PC-9 (cell line): ENCODE measurements at regions not wholly inside any gene's neighbourhood (a gene's known extent, or its start where the extent isn't known, plus 50 kb on each side); places are given as distances from the start of the nearest gene placed in this dataset.

Experiments
- BruUV-seq: library from RNA; stranded (reverse); fragments of 400-500 nt; replicated peaks from 2 replicates; lab custom pipeline; 2021; lab: Mats Ljungman, UMichigan
- CTCF ChIA-PET: fragments of 300-600 bp; sonication (Branson Sonifier 250); formaldehyde crosslinking; loops from one replicate; lab custom pipeline; 2022; ENCODE audit warnings: antibody characterized with exemption; lab: Charles Lee
- POLR2A ChIA-PET: fragments of 300-600 bp; sonication (Branson Sonifier 250); formaldehyde crosslinking; loops from one replicate; lab custom pipeline; 2022; ENCODE audit warnings: antibody characterized with exemption; ENCODE audit not compliant: unreplicated experiment; lab: Charles Lee
- DNase-seq, 2 experiments: peaks; one replicate each; pipeline versions ENCODE4 v3.0.0 to v3.0.0-alpha.2; 2015 to 2022; ENCODE audit warnings: mixed read lengths in 1 of 2
- H2AFZ ChIP-seq: fragments of 200-600 bp; sonication (generic); 2 replicates; pipeline ENCODE4 v1.8.1; 2017; ENCODE audit warnings: antibody characterized with exemption
- H3F3A ChIP-seq: fragments of 200-600 bp; sonication (generic); 2 replicates; pipeline ENCODE4 v1.8.1; 2017; ENCODE audit warnings: antibody characterized with exemption, mild to moderate bottlenecking, low read depth; ENCODE audit not compliant: insufficient read depth
- H3K27ac ChIP-seq: fragments of 200-600 bp; sonication (generic); 2 replicates; pipeline ENCODE4 v1.6.1; 2016; ENCODE audit warnings: mixed run types
- H3K27me3 ChIP-seq: fragments of 200-600 bp; sonication (generic); 2 replicates; pipeline ENCODE4 v1.6.1; 2016; ENCODE audit warnings: low read depth, mixed run types; ENCODE audit not compliant: insufficient read depth
- H3K36me3 ChIP-seq: fragments of 200-600 bp; sonication (generic); 2 replicates; pipeline ENCODE4 v1.6.1; 2016; ENCODE audit warnings: low read depth, mixed run types
- H3K4me1 ChIP-seq: fragments of 200-600 bp; sonication (generic); replicated peaks from 2 replicates; pipeline ENCODE4 v1.6.1; 2016; ENCODE audit warnings: mixed run types; ENCODE audit not compliant: insufficient read depth
- H3K4me2 ChIP-seq: fragments of 200-600 bp; sonication (generic); 2 replicates; pipeline ENCODE4 v1.6.1; 2017; ENCODE audit warnings: mixed run types
- H3K4me3 ChIP-seq: fragments of 200-600 bp; sonication (generic); 2 replicates; pipeline ENCODE4 v1.6.1; 2016; ENCODE audit warnings: mixed run types
- H3K79me2 ChIP-seq: fragments of 200-600 bp; sonication (generic); 2 replicates; pipeline ENCODE4 v1.6.1; 2017; ENCODE audit warnings: low read depth, mixed run types
- H3K9me2 ChIP-seq: fragments of 200-600 bp; sonication (generic); 2 replicates; pipeline ENCODE4 v1.8.1; 2017; ENCODE audit warnings: mild to moderate bottlenecking; ENCODE audit not compliant: insufficient read depth
- H3K9me3 ChIP-seq: fragments of 200-600 bp; sonication (generic); 2 replicates; pipeline ENCODE4 v1.8.1; 2016; ENCODE audit warnings: low read depth; ENCODE audit not compliant: insufficient read depth
- H4K20me1 ChIP-seq: fragments of 200-600 bp; sonication (generic); 2 replicates; pipeline ENCODE4 v1.8.1; 2017; ENCODE audit not compliant: insufficient read depth
- EZH2 ChIP-seq: fragments of 200-600 bp; sonication (generic); IDR thresholded peaks from 2 replicates; pipeline ENCODE4 v1.8.0; 2017; ENCODE audit warnings: antibody characterized with exemption, low read depth
- intact Hi-C: fragments of 100-400 bp; cut with micrococcal nuclease; formaldehyde crosslinking; loops from one replicate; pipeline ENCODE4 v1.10.0; 2022; ENCODE audit not compliant: unreplicated experiment
- TF ChIP-seq, protein P1 (sequence below): fragments of 200-600 bp; sonication (generic); conservative IDR thresholded peaks from 2 replicates; pipeline ENCODE4 v1.6.1; 2017; ENCODE audit warnings: mixed run types, antibody characterized with exemption, mild to moderate bottlenecking, moderate library complexity

DNA sequence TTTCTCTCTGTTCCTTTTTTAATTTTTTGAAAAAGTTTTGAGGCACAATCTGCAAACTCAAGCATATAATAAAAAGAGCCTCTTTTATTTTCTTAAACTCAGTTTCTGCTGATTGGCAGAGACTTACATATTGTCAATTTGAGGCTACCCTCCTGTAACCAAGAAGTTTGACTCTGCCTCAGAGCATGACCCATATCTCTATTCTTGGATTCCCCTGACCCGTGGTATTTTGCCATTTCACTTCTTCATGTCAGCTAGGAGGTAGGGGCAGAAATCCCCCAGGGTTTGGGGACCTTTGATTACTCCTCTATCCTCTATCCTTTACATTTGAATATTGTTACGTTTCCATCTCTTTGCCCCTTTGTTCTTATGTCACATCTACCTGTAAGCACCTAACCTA, 479.1 kb upstream of the ALCAM start:
- H3K79me2 ChIP-seq, result no peaks in the 10 kb centered on the region
- intact Hi-C loops, result no loop called here
- H3K4me3 ChIP-seq, result no peak overlapping the region
- H3K9me3 ChIP-seq, result no peaks in the 10 kb centered on the region
- H4K20me1 ChIP-seq, result no peaks in the 10 kb centered on the region
- DNase-seq, result no peak
- H3K4me2 ChIP-seq, result no peak overlapping the region
- no peaks in the 10 kb centered on the region for H3K9me2 ChIP-seq
- H3K27ac ChIP-seq, result no peak overlapping the region
- H2AFZ ChIP-seq, result 0 out of 2 replicates have a peak overlapping the region, but pooled peaks have one; percentile 25
- H3K36me3 ChIP-seq, result no peaks in the 10 kb centered on the region
- ChIA-PET POLR2A (no interaction called here), CTCF (no interaction called here)
- H3F3A ChIP-seq, result no peaks in the 10 kb centered on the region
- BruUV-seq, result no TSS peak
- no peak for TF ChIP-seq EZH2
- TF ChIP-seq, protein P1, sequence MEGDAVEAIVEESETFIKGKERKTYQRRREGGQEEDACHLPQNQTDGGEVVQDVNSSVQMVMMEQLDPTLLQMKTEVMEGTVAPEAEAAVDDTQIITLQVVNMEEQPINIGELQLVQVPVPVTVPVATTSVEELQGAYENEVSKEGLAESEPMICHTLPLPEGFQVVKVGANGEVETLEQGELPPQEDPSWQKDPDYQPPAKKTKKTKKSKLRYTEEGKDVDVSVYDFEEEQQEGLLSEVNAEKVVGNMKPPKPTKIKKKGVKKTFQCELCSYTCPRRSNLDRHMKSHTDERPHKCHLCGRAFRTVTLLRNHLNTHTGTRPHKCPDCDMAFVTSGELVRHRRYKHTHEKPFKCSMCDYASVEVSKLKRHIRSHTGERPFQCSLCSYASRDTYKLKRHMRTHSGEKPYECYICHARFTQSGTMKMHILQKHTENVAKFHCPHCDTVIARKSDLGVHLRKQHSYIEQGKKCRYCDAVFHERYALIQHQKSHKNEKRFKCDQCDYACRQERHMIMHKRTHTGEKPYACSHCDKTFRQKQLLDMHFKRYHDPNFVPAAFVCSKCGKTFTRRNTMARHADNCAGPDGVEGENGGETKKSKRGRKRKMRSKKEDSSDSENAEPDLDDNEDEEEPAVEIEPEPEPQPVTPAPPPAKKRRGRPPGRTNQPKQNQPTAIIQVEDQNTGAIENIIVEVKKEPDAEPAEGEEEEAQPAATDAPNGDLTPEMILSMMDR, result no peak
- no peaks in the 10 kb centered on the region for H3K27me3 ChIP-seq
- H3K4me1 ChIP-seq, result no peaks in the 10 kb centered on the region

DNA sequence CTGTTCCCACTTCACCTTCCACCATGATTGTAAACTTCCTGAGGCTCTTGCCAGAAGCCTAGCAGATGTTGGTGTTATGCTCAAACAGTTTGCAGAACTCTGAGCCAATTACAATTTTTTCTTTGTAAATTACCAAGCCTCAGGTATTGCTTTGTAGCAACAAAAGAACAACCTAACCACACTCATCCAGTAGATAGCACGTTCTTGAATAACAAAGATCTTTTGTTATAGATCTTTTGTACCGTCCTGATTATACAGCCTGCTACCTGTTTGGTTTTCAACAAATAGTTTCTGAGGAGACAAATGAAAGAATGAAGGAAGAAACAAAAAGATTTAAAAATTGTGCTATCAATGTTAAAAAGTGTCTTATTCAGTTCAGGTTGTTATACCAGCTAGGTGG, 474.7 kb upstream of the ALCAM start:
- H3K27ac ChIP-seq, result no peak overlapping the region
- no peaks in the 10 kb centered on the region for H3K36me3 ChIP-seq
- TF ChIP-seq, protein P1, result no peak
- no peak for TF ChIP-seq EZH2
- H3K4me2 ChIP-seq, result no peak overlapping the region
- intact Hi-C loops, result loop anchor here (10.0 kb wide), 1 partner anchor 623 kb away; no protein-coding TSS in a partner anchor
- DNase-seq, result no peak
- H3K4me1 ChIP-seq, result no peaks in the 10 kb centered on the region
- BruUV-seq, result no TSS peak
- peaks cover 9% of the 10 kb centered on the region; the same call in 1 of the 2 replicates for H3K9me2 ChIP-seq
- H3K4me3 ChIP-seq, result no peak overlapping the region
- no peaks in the 10 kb centered on the region for H3K27me3 ChIP-seq
- H3K79me2 ChIP-seq, result no peaks in the 10 kb centered on the region
- no peaks in the 10 kb centered on the region for H3F3A ChIP-seq
- ChIA-PET CTCF (no interaction called here), POLR2A (no interaction called here)
- H3K9me3 ChIP-seq, result no peaks in the 10 kb centered on the region
- no peaks in the 10 kb centered on the region for H4K20me1 ChIP-seq
- no peak overlapping the region; the same call in 1 of the 2 replicates for H2AFZ ChIP-seq

DNA sequence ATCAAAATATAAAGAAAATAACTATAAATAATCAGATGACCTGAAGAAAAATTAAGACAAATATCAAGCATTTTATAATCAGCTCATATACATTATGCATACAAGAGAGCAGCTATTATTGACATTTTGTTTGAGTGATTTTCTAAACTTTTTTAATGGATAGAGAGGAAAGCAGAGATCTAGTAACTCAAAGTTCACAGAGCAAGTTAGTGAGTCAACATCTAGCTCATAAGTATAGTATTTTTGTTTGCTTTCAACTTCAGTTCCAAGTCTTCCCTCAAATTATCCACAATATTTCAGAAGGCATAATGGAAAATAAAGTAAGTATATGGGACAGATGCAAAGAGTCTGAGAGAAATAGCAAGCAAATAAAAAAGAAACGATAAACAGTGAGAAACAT, 470.1 kb upstream of the ALCAM start:
- H3K4me2 ChIP-seq, result no peak overlapping the region
- intact Hi-C loops, result loop anchor here (10.0 kb wide), 1 partner anchor 618 kb away; no protein-coding TSS in a partner anchor
- BruUV-seq, result no TSS peak
- TF ChIP-seq EZH2, result no peak
- TF ChIP-seq, protein P1, result no peak
- no peaks in the 10 kb centered on the region for H3F3A ChIP-seq
- H3K9me2 ChIP-seq, result peaks cover 9% of the 10 kb centered on the region; the same call in 1 of the 2 replicates
- ChIA-PET CTCF (no interaction called here), POLR2A (interaction anchor here (0.6 kb wide), 1 partner anchor 637 kb away, joined by 6 read pairs; no protein-coding TSS in a partner anchor)
- no peaks in the 10 kb centered on the region for H3K27me3 ChIP-seq
- peak overlapping the region; percentile 61; the same call in 1 of the 2 replicates for H2AFZ ChIP-seq
- H3K27ac ChIP-seq, result no peak overlapping the region
- no peak for DNase-seq
- H4K20me1 ChIP-seq, result no peaks in the 10 kb centered on the region
- H3K9me3 ChIP-seq, result no peaks in the 10 kb centered on the region
- H3K79me2 ChIP-seq, result no peaks in the 10 kb centered on the region
- no peak overlapping the region for H3K4me3 ChIP-seq
- H3K4me1 ChIP-seq, result no peaks in the 10 kb centered on the region
- H3K36me3 ChIP-seq, result no peaks in the 10 kb centered on the region
